ENCODE measurements at regions not wholly inside any gene's neighbourhood (a gene's known extent, or its start where the extent isn't known, plus 50 kb on each side); places are given as distances from the start of the nearest gene placed in this dataset.
"Not testable (repeated sequence)": the region's sequence is repeated elsewhere in the genome, so short reads cannot be mapped to it uniquely, and the experiment has no call there.

GRCh38 chr11:82523141-82523540 is 210.5 kb downstream of the FAM181B start:
- TF ChIP-seq, protein P1, sequence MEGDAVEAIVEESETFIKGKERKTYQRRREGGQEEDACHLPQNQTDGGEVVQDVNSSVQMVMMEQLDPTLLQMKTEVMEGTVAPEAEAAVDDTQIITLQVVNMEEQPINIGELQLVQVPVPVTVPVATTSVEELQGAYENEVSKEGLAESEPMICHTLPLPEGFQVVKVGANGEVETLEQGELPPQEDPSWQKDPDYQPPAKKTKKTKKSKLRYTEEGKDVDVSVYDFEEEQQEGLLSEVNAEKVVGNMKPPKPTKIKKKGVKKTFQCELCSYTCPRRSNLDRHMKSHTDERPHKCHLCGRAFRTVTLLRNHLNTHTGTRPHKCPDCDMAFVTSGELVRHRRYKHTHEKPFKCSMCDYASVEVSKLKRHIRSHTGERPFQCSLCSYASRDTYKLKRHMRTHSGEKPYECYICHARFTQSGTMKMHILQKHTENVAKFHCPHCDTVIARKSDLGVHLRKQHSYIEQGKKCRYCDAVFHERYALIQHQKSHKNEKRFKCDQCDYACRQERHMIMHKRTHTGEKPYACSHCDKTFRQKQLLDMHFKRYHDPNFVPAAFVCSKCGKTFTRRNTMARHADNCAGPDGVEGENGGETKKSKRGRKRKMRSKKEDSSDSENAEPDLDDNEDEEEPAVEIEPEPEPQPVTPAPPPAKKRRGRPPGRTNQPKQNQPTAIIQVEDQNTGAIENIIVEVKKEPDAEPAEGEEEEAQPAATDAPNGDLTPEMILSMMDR (conservative IDR thresholded peaks at IDR 0.05; ENCODE audit: control insufficient read depth, insufficient read depth, low read depth, low read length), result no peak
- no peak overlapping the region for H3K4me3 ChIP-seq (ENCODE audit: control insufficient read depth, low read depth, low read length)
- no peak for DNase-seq (ENCODE audit: low read depth)

- DNase-seq (ENCODE audit: low read depth), result no peak
- TF ChIP-seq, protein P1 (conservative IDR thresholded peaks at IDR 0.05; ENCODE audit: control insufficient read depth, insufficient read depth, low read depth, low read length), result no peak
- H3K4me3 ChIP-seq (ENCODE audit: control insufficient read depth, low read depth, low read length), result no peak overlapping the region
These were observed 212.2 kb downstream of the FAM181B start for GRCh38 chr11:82521427-82521826.

DNA sequence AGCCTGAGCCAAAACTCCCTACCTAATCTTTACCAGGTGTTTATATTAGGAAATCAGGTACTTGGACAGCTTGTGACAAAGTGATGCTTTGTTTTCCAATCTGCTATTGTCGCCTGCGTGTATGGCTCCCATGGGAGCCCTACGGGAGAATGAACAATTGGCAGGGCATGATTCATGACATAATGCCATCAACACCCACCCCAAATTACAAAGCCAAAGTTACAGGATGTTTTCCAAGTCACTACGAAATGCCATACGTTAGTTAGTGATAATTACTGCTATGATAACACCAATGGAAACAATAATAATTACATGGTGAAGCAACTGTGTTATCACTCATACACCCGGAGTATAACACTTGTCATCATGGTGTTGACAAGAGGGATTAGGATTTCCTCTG is 226.4 kb downstream of the FAM181B start:
- TF ChIP-seq, protein P1 (conservative IDR thresholded peaks at IDR 0.05; ENCODE audit: control insufficient read depth, insufficient read depth, low read depth, low read length), result no peak
- H3K4me3 ChIP-seq (ENCODE audit: control insufficient read depth, low read depth, low read length), result no peak overlapping the region
- no peak for DNase-seq (ENCODE audit: low read depth)

DNA sequence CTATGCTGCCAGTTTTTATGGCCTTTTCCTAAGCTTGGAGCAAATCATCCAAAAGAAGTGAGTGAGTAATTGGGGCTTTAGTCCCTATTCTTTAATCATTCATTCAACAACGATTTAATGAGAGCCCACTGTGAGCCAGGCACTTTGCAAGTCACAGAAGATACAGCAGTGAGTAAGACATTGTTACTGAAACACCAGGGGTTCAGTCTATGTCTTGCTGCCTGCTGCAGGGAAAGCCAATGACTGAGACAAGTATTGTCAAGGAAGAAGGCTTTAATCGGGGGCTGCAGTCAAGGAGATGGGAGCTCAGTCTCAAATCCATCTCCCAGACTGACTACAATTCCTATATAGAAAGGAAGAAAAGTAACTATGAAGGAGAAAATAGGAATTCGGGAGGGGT is 228.3 kb downstream of the FAM181B start:
- TF ChIP-seq, protein P1 (conservative IDR thresholded peaks at IDR 0.05; ENCODE audit: control insufficient read depth, insufficient read depth, low read depth, low read length), result no peak
- no peak for DNase-seq (ENCODE audit: low read depth)
- H3K4me3 ChIP-seq (ENCODE audit: control insufficient read depth, low read depth, low read length), result no peak overlapping the region

GRCh38 chr11:82501174-82501573 is 232.5 kb downstream of the FAM181B start:
- H3K4me3 ChIP-seq (ENCODE audit: control insufficient read depth, low read depth, low read length); DNase-seq (ENCODE audit: low read depth): not testable (repeated sequence)

- no peak overlapping the region for H3K4me3 ChIP-seq (ENCODE audit: control insufficient read depth, low read depth, low read length)
- TF ChIP-seq, protein P1 (conservative IDR thresholded peaks at IDR 0.05; ENCODE audit: control insufficient read depth, insufficient read depth, low read depth, low read length), result peak; percentile 18
- peak; percentile 5 for DNase-seq (ENCODE audit: low read depth)
These were observed 238.7 kb downstream of the FAM181B start for GRCh38 chr11:82494988-82495432.

DNA sequence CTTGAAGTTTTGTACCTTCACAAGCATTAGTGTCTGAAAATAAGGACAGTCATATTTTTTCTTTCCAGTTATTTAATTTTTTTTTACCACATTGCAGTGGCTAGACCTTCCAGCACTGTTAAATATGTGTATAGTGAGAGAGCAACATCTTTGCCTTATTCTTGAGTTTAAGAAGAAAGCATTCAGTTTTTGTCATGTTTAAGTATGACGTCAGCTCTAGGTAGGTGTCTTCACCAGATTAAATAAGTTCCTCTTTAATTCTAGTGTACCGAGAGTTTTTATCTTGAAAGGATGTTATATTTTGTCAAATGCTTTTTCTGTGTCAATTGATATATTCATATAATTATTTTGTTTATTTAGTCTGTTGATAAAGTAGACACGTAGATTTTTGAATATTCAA is 258.8 kb downstream of the FAM181B start:
- no peak for DNase-seq (ENCODE audit: low read depth)
- TF ChIP-seq, protein P1 (conservative IDR thresholded peaks at IDR 0.05; ENCODE audit: control insufficient read depth, insufficient read depth, low read depth, low read length), result no peak
- no peak overlapping the region for H3K4me3 ChIP-seq (ENCODE audit: control insufficient read depth, low read depth, low read length)

Data from fibroblast of mammary gland (primary cell).